Ammon's horn (tissue), 1 donor: ENCODE measurements at regions not wholly inside any gene's neighbourhood (a gene's known extent, or its start where the extent isn't known, plus 50 kb on each side); places are given as distances from the start of the nearest gene placed in this dataset.
A peak's percentile ranks its signal among the peaks of the same experiment; 100 is the strongest.
"Not testable (repeated sequence)": the region's sequence is repeated elsewhere in the genome, so short reads cannot be mapped to it uniquely, and the experiment has no call there.

Experiments used
- DNase-seq: peaks from one replicate; pipeline ENCODE4 v3.0.0-alpha.2; 2016; ENCODE audit warnings: low spot score

DNA sequence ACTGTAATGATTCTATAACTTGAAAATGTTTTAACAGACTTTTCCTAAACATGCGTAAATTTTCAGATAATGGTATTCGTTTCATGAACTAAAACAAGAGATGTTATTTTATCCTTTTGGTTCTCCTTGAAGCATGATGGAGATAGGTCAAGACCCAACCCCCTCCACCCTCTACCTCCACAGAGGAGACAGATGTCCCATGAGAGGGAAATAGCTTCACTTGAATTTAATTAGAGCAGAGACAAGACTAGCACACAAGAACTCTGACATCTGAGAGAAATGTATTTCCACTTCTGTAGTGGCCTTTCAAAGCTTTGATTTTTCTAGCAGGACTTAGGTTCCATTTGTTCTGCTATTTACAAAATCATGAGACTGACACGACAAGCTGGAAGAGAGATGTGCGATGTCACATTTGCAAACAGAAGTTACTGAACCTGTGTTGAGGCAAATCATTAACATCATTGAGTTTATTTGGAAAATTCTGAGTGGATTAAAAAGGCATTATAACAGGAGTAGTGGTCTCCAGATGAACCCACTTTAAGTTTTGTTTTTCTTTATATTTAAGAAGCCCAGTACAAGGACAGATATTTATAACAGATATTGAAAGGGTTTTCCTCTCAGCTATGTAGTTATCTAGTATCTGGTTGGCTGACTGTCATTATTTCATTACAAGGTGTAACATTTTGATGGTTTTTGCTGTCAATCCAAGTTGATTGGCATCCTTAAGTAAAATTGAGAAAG lies 276.2 kb downstream of the ASXL3 start:
- DNase-seq, result no peak

DNA sequence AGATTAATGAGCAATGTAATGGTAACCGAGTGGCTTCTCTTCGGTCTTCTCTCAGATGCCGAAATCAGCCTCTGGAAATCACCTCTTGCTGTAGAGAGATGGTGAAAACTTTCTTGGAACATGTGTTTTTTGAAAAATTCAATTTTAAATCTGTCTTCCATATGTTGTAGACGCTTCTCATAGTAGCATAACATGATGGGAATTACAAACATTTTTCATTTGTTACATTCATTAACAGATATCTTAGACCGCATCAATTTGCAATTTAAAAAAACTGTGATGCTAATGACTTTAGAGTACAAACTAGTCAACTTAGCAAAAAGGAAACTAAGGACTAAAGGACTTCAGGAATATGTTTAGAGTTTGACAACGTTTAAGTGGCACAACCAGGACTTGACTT lies 275.2 kb downstream of the ASXL3 start:
- no peak for DNase-seq

DNA sequence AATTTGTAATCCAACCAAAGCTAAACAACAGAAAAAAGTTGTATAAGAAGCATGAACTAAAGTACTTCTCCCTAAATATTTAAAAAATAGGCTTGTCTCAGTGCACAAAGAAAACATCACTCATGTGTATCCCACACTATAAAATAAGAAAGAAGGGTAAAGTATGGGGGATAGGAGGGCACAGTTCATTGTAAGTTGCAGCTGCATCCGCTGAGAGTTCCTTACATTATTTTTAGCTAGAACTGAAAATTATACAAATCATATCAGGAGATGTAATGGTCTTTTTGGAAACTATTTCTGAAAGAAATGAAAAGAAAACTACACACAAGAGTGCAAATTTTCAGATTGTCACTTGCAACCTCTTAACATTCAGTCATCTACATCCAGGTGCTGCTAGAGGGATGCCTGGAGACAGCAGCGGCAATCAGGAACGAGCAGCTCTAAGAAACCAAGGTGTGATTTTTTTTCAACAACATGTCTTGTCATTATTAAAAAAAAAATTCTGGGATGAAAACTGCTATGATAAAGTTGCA lies 273.6 kb downstream of the ASXL3 start:
- DNase-seq, result no peak

DNA sequence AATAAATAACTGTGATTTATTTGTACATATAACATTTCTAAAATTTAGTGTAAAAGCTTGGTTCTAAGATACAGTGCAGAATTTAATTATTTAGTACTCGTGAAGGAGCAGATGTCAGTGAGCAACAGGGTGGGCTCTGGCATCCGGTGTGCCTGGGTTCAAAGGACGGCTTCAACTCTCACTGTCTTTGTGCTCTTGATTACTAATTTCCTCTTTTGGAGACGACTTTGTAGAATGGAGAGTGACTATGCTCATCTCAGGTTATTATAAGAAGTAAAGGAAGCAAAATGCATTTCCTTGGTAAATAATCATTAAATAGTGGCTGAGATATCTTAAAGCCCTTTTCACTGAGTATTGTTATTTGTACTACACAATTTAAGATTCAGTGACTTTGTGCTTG lies 271.7 kb downstream of the ASXL3 start:
- DNase-seq, result no peak

DNA sequence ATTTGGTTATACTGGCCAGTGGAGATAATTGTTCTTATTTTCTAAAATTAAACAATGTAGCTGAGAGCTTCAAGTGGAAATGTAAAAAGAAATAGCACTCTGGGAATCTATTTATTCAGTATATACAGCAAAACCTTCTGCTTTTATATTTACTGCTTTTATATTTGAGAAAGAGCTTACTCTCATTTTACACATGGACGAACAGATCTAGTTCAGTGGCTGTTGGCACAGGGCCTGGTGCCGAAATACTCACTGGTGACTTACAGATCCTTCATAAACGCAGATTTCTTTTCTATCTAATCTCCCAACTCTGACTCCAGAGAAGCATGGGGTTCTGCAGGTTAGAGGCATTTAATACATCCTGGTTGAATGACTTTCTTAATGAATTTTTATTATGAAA lies 266.2 kb downstream of the ASXL3 start:
- no peak for DNase-seq

DNA sequence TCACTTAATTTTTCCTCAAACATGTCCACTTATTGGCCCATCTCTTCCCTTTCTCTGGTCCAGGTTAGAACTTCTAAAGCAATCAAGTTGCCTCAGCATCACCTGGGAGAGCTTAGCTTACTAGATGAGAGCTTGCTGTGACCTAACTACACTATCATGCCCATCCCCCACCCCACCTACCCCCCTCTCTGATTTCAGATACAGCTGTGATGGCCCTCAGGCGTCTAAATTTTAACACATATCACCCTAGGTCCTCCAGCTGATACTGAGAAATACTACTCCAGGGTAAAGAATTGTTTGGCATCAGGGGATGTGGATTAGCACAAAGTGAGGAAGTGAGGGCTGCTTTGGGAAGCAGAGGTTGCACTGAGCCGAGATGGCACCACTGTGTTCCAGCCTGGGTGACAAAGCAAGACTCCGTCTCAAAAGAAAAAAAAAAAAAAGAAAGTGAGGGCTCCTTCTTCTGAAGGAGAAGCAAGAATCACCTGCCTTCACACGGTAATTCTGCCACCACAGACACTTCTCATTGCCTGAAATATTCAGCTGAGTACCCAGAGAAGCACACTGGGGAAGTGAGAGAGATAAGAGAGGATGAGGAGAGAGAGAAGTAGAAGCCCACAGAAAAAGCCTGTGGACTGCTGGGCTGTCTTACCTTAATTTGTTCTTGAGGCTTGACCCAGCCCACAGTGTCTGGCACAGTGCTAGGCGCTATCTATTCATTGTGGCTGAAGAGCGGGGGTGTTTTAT lies 263.4 kb downstream of the ASXL3 start:
- DNase-seq, result no peak

DNA sequence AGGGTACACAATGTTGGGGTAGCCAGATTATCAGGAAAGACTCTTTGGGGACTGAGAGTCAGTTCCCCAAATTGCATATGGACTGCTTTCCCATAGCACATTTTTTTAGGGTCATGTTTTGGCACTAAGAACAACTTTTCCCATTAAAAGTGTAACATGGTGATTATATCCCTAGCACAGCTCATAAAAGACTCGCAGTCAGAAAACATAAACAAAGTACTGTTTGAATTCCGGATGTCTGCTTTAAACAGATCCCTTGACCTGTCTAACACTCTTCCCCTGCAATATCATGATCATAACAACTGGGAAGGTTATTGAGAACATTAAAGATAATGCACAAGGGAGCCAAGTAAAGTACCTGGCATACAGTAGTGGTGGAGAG lies 262.2 kb downstream of the ASXL3 start:
- DNase-seq, result no peak

DNA sequence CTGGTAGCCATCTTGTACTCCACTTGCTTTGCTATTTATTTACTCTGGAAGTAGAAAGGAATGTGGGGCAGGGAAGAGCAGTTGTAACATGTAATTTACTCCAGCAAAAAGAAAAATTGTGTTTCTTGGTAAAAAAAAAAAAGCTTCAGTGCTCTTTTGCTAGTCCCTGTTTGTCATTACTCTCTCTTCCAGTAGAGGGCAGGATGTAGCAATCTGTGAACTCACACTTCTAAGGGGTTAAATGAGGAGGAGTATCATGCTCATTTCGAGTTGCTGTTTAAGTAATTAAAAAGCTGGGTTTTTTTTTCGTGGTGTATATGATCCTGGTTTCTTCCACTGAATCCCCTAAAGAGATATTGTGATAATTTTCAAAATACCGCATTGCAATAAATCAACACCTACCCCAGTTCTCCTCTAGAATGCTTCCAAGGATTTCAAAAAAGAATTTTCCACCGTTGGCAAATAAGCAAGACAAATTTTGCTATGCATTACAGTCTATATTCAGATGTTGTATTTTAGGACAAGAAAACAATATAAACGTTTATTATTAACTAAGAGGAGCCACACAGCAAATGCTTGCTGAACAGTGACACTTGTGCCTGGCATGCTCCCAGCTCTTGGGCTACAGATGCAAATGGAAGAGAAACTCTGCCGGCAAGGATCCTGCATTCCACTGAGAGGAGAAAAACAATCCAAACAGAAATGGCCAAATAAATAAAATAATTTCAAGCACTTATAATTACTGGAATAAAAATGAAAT lies 261.6 kb downstream of the ASXL3 start:
- peak; percentile 70 for DNase-seq

DNA sequence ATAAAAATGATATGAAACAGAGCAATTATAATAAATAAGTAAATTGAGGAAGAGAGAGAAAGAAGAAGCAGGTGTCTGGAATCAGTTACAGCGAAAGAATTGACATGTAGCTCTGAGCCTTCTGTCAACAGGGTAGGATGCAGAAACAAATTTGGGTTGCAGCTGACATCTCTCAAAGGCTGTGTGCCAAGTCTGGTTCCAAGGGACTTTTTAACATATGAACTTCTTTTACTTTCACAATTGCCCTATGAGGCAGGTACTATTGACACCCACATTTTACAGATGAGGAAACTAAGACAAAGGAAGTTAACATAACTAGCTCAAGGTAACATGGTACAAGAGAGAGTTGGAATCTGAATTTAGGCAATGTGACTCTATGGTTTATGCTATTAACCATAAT lies 260.0 kb downstream of the ASXL3 start:
- no peak for DNase-seq

DNA sequence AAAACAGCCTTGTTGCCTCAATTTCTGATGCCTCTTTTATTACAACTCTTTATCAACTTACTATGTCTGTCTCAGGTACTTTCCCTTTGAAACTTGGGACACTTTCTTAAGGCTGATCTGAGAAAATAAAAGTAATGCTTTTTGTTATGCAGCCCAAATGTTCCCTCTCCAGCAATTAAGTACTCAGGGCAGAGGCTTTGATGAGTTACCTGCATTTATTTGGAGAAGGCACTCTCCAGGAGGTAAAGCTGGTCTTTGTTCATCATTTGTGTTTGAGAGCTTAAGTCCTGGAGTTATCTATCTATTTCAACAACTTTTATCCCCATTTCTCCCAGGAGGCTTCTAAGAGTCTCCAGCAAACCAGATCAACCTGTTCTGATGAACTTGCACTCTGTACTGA lies 259.2 kb downstream of the ASXL3 start:
- DNase-seq, result no peak

DNA sequence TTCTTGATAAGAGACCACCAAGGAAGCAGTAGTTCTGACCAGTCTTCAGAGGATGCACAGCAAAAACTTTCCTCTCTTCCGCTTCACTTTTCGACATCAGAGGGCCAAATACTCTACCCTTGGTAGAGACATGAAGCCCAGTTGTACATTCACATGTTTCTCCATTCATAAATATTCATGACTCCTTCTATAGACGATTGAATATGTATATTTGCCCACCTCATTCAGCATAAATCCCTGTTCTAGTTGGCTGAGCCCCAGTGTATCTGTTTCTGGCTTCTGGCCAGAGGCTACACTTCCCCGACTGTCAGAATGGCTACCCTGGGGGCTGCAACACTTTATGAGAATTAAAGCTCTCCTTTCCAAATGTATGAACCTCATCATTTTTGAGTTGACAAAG lies 258.5 kb downstream of the ASXL3 start:
- DNase-seq, result no peak

DNA sequence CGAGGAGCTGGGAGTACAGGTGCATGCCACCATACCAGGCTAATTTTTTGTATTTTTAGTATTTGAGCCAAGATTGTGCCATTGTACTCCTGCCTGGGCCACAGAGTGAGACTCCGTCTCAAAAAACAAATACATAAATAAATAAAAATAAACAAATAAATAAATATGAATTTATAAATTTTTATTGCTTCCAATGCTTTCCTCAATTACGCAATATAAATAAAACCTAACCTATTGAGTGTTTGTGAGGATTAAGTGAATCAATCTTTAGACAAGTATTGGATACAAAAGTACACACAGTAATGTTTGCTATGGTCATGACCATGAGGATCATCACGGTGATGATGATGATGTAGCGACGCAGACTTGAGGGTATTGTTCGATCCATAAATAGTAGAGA lies 257.4 kb downstream of the ASXL3 start:
- DNase-seq, result no peak

DNA sequence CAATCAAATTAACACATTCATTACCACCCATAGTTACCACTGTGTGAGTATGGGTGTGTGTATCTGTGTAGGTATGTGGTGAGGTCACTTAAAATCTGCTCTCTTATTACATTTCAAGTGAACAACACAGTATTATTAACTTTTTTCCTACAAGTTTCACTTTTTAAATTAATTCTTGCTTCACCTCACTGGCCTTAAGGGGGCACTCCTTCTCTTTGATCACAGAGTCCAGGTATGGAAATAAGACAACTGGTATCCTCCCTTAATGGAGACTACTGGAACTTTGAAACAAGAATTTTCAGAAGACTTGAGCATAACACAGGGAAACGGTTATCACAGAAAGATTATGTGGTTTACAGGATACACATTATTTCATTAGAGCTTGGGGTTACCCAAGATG lies 255.8 kb downstream of the ASXL3 start:
- DNase-seq, result no peak

DNA sequence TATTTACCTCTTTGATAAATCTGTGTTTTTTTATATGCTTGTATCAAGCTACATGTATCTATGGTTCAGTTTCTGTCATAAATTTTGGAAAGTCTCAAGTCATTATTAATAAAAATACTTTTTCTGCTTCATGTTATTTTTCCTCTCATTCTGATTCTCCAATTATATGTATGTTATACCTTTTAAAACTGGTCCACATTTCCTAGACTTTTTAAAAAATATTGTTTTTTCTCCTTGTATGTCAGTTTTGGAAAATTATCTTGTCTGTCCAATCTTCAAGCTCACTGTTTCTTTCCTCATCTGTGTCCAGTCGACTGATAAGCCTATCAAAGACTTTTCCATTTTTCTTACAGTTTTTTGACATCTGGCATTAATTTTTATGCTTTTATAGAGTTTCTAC lies 253.4 kb downstream of the ASXL3 start:
- DNase-seq, result no peak

DNA sequence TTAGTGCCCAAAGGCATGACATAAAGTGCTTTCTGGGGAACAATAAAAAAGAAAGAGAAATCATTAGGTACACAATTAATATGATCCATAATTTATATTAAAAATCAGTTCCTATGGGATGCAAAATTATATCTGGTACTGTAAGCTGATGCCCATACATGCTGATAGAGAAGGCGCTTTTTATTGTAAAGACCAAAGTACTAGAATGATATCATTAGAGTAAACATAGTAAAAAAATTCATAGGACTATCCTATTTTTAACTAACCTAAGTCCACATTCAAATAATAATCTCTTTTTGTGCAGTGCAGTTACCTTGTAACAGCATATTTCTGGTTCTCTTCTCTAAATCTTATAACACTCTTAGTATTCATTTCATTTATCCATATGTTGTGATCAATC lies 252.2 kb downstream of the ASXL3 start:
- DNase-seq, result no peak

DNA sequence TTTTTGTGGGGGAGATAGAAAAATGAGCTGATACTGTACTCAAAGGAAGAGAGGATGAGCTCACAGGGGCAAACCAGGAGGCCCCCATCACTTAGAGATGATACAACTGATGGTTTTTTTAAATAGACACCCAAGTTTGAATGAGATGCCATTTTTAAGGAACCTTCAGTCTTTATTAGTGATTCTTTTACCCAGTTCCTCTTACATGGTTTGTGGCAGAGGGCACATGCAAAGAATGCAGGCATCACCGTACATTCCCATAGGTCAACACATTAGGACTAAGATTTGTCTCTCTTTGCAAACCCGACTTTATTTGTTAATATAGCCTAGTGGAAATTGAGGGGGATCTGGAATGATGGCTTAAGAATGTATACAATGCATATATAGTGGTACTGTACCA lies 250.9 kb downstream of the ASXL3 start:
- no peak for DNase-seq

DNA sequence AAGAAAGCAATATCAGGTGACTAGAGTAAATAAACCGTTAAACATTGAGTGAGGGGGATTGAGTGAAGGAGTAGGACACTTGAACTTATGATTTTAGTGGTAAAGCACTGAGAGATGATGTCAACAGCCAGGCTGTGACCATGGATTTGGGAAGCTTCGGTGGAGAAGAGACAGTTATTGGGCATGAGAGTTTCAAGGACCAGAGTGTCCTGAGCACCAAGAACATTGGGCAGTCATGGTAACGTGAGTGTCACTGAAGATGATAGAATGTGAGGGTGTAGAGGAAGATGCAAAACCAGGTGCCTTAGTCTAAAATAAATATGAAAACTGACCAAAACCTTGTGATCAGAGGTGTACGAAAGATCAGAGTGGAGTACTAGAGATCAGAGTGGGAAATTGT lies 248.1 kb downstream of the ASXL3 start:
- no peak for DNase-seq

DNA sequence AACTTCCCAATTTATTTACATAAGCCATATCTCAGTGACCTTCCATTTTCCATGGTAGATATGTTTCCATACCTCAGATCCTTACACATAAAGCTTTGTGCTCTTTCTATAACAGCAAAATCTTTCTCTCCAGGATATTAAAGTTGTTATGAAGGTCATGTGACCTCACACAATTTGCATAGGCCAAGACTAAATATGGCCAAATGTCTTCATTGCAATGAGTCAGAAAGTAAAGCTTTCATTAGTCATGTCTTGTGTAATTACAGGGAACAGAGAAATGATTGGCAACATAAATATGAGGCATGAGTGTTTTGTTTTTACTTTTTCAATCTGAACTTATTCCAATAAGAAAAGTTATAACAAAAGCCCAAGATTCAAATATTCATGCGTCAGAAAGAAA lies 243.5 kb downstream of the ASXL3 start:
- DNase-seq, result no peak

DNA sequence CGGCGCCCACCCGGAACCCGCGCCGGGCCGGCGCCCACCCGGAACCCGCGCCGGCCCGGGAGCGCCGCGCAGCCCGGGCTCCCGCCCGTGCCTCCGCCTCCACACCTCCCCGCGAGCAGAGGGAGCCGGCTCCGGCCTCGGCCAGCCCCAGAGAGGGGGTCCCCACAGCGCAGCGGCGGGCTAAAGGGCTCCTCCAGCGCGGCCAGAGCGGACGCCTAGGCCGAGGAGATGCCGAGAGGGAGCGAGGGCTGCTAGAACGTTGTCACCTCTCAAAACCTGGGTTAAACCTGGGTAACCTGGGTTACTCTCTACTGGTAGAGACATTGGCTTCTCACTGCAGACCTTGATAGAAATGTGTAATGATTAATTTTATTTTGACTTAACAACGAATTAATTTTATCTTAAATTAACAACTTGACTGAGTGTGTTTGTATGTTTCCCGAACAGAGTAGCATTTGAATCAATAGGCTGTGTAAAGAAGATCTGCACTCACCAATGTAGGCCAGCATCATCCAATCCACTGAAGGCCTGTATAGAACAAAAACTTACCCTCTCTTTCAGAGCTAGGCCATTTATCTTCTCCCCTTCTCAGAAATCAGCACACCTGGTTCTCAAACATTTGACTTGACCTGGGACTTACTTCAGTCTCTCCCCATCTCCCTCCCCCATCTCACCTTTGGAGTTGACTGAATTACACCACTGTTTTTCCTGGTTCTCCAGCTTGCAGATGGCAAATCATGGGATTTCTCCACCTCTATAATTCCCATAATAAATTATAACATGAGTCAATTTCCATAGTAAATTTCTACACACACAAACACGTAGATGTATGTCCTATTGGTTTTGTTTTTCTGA lies 242.7 kb downstream of the ASXL3 start:
- no peak for DNase-seq

DNA sequence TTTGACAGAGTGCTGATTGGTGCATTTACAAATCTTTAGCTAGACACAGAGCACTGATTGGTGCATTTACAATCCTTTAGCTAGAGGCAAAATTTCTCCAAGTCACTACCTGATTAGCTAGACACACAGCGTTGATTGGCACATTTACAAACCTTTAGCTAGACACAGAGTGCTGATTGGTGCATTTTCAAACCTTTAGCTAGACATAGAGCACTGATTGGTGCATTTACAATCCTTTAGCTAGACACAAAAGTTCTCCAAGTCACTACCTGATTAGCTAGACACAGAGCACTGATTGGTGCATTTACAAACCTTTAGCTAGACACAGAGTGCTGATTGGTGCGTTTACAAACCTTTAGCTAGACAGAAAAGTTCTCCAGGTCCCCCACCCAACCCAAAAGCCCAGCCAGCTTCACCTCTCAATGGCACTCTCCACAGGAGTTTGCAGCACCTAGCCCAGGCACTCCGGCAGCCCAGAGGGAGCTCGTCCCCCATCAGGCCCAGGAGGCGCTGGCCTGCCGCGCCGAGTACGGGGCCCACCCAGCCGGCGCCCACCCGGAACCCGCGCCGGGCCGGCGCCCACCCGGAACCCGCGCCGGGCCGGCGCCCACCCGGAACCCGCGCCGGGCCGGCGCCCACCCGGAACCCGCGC lies 241.8 kb downstream of the ASXL3 start:
- not testable (repeated sequence) for DNase-seq

DNA sequence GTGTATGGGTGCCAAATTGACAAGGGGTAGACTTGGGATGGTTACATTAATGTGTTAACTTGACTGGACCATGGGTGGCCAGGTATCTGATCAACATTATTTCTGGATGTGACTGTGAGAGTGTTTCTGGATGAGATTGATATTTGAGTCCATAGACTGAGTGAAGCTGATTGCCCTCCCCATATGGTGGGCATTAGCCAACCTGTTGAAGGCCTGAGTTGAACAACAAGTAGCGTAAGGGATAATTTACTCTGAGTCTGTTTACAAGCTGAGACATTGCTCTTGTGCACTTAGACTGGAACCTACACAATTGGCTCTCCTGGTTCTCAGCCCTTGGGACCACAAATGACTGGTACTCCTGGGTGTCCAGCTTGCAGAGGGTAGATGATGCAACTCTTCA lies 240.1 kb downstream of the ASXL3 start:
- no peak for DNase-seq
